GM12878 (cell line): ENCODE measurements at regions not wholly inside any gene's neighbourhood (a gene's known extent, or its start where the extent isn't known, plus 50 kb on each side); places are given as distances from the start of the nearest gene placed in this dataset.

Experiments used
- CHD2 ChIP-seq: IDR thresholded peaks from 2 replicates; pipeline ENCODE4 v1.6.1; 2011; ENCODE audit warnings: low read depth, low read length, improper control_type of control experiment, borderline replicate concordance
- EP300 ChIP-seq, 2 experiments: fragments of 150-350 bp in 1 of 2; IDR thresholded peaks; 2 replicates each; pipeline ENCODE4 v1.6.1; 2011 to 2012; ENCODE audit warnings: low read depth in 2 of 2, low read length in 2 of 2, borderline replicate concordance in 1 of 2, improper control_type of control experiment in 1 of 2, inconsistent platforms in 1 of 2; ENCODE audit not compliant: control insufficient read depth in 1 of 2
- EZH2 ChIP-seq: IDR thresholded peaks from 2 replicates; pipeline ENCODE4 v1.6.1; 2012; ENCODE audit warnings: low read depth, mild to moderate bottlenecking, control low read depth, inconsistent platforms, low read length, borderline replicate concordance; ENCODE audit not compliant: control insufficient read depth
- POLR2A ChIP-seq: IDR thresholded peaks from 2 replicates; pipeline ENCODE4 v1.6.1; 2011; ENCODE audit warnings: low read depth, mild to moderate bottlenecking, low read length
- RCOR1 ChIP-seq: conservative IDR thresholded peaks from 2 replicates; pipeline ENCODE4 v1.6.1; 2012; ENCODE audit warnings: low read depth, low read length, improper control_type of control experiment
- REST ChIP-seq: IDR thresholded peaks from 2 replicates; pipeline ENCODE4 v1.6.1; 2012; ENCODE audit warnings: mild to moderate bottlenecking, low read depth, low read length
- SKIL ChIP-seq: fragments of 450-650 bp; IDR thresholded peaks from 2 replicates; pipeline ENCODE4 v1.6.1; 2017; ENCODE audit warnings: mild to moderate bottlenecking, low read depth, inconsistent platforms; ENCODE audit not compliant: poor library complexity, severe bottlenecking
- SP1 ChIP-seq: IDR thresholded peaks from one replicate; pipeline ENCODE4 v1.6.1; 2011; ENCODE audit warnings: low read depth, low read length
- YY1 ChIP-seq: IDR thresholded peaks from 2 replicates; pipeline ENCODE4 v1.6.1; 2011; ENCODE audit warnings: low read depth, mild to moderate bottlenecking, low read length
- TF ChIP-seq, protein P1 (sequence below), 3 experiments: IDR thresholded peaks in 2 of 3; conservative IDR thresholded peaks in 1 of 3; 2 replicates each; pipeline ENCODE4 v1.5.1; 2011; ENCODE audit warnings: low read depth in 3 of 3, low read length in 3 of 3, mild to moderate bottlenecking in 3 of 3, control low read depth in 2 of 3, moderate library complexity in 2 of 3, inconsistent platforms in 1 of 3, mixed read lengths in 1 of 3; ENCODE audit not compliant: control insufficient read depth in 2 of 3, insufficient read depth in 1 of 3; ENCODE audit errors: extremely low read depth in 1 of 3

DNA sequence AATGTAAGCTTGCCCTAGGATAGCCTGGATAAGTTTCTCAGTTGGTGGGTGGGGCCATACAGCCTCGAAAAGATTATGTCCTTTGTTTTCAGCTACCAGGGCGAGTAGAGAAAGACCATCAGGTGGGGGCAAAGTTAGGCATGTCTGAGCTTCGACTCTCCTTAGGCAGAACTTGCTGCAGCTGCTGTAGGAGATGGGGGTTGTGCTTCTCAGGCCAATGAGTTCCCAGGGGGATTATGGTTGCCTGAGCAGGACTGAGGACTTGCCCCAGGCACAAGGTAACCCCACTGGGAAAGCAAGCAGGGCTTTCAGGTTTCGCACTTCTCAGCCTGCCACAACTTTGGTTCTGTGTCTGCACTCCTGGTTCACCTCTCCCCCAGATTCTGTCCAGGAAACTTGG is 173.4 kb upstream of the SESN3 start:
- TF ChIP-seq SP1 (no peak), EP300 (IDR thresholded peaks at IDR 0.05; ENCODE audit: borderline replicate concordance in 1 of 2, control insufficient read depth in 1 of 2, low read depth in 2 of 2, low read length in 2 of 2) (no peak), SKIL (no peak), EZH2 (no peak), CHD2 (no peak), POLR2A (no peak), YY1 (no peak), RCOR1 (no peak), REST (no peak)
- TF ChIP-seq, protein P1, sequence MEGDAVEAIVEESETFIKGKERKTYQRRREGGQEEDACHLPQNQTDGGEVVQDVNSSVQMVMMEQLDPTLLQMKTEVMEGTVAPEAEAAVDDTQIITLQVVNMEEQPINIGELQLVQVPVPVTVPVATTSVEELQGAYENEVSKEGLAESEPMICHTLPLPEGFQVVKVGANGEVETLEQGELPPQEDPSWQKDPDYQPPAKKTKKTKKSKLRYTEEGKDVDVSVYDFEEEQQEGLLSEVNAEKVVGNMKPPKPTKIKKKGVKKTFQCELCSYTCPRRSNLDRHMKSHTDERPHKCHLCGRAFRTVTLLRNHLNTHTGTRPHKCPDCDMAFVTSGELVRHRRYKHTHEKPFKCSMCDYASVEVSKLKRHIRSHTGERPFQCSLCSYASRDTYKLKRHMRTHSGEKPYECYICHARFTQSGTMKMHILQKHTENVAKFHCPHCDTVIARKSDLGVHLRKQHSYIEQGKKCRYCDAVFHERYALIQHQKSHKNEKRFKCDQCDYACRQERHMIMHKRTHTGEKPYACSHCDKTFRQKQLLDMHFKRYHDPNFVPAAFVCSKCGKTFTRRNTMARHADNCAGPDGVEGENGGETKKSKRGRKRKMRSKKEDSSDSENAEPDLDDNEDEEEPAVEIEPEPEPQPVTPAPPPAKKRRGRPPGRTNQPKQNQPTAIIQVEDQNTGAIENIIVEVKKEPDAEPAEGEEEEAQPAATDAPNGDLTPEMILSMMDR (IDR thresholded peaks at IDR 0.05 in 2 of 3, conservative IDR thresholded peaks at IDR 0.05 in 1 of 3; ENCODE audit: control insufficient read depth in 2 of 3, extremely low read depth in 1 of 3, insufficient read depth in 1 of 3, low read depth in 3 of 3, low read length in 3 of 3), result no peak
